GM19395 (cell line): ENCODE measurements at regions not wholly inside any gene's neighbourhood (a gene's known extent, or its start where the extent isn't known, plus 50 kb on each side); places are given as distances from the start of the nearest gene placed in this dataset.
"Not testable (repeated sequence)": the region's sequence is repeated elsewhere in the genome, so short reads cannot be mapped to it uniquely, and the experiment has no call there.

Source experiments
- ATAC-seq: cut with Tn5 transposase; IDR thresholded peaks from one replicate; pipeline ENCODE4 v1.9.1; 2021; ENCODE audit warnings: mild to moderate bottlenecking, moderate library complexity; ENCODE audit not compliant: unreplicated experiment

GRCh38 chr2:111552625-111553024 lies 331.4 kb downstream of the ANAPC1 start:
- not testable (repeated sequence) for ATAC-seq

DNA sequence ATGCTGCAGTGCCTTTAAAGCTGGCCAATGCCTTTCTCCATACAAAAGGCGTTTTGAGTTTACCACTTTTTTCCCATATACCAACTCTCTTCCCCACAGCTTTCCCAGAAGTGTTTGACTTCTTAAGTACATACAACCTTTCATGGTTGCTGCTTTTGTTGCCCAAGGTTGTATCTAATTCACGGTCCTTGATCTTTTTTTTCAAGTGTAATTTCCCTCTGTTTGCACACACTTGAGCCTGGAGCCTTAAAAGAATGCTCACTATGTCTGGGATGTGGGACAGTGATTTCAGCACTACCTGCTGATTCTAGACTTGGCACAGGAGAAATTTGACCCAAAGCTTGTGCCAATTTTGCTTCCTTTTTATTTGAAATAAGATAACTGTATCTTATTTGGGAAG lies 324.7 kb downstream of the ANAPC1 start:
- ATAC-seq: not testable (repeated sequence)

GRCh38 chr2:111559814-111560213 lies 324.2 kb downstream of the ANAPC1 start:
- not testable (repeated sequence) for ATAC-seq

GRCh38 chr2:111566068-111566467 lies 317.9 kb downstream of the ANAPC1 start:
- ATAC-seq: not testable (repeated sequence)

- not testable (repeated sequence) for ATAC-seq
These were observed 316.8 kb downstream of the ANAPC1 start for GRCh38 chr2:111567233-111567632.

- ATAC-seq: not testable (repeated sequence)
These were observed 314.4 kb downstream of the ANAPC1 start for GRCh38 chr2:111569356-111570199.

DNA sequence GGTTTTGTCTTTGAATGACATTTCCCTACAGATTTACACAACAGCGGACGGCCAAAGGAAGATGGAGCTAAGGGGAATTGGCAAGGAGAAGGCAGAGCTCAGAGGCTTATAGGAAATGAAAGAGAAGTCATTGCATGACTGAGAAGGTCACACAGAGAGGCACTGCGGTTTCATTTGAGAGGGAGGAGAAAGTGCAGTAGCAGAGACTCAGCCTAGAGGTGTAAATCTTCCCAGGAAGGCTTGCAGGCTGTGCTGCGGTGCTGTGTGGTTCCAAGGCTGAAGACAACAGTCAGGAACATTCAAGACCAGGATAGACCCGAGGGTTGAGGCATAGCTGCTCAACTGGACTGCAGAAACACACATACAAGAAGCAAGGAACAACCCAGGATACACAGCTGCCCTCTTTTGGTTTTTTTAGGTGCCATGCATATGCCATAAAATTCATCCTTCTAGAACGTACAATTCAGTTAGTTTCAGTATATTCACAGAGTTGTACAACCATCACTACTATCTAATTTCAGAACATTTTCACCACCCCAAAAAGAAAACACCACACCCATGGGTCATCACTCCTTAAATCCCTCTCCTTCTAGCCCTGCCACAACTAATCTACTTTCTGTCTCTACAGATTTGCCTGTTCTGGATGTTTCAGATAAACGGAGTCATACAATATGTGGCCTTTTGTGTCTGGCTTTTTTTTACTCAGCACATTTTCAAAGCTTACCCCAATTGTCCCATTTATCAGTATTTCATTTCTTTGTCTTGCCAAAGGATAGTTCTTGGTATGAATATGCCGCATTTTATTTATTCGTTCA lies 313.5 kb downstream of the ANAPC1 start:
- not testable (repeated sequence) for ATAC-seq

- ATAC-seq: not testable (repeated sequence)
These were observed 309.2 kb downstream of the ANAPC1 start for GRCh38 chr2:111574803-111575202.

GRCh38 chr2:111577154-111577885 lies 306.7 kb downstream of the ANAPC1 start:
- ATAC-seq: not testable (repeated sequence)

- ATAC-seq: not testable (repeated sequence)
These were observed 304.4 kb downstream of the ANAPC1 start for GRCh38 chr2:111579500-111580134.

- not testable (repeated sequence) for ATAC-seq
These were observed 303.4 kb downstream of the ANAPC1 start for GRCh38 chr2:111580616-111581015.

GRCh38 chr2:111582090-111582489 lies 301.9 kb downstream of the ANAPC1 start:
- ATAC-seq: not testable (repeated sequence)

DNA sequence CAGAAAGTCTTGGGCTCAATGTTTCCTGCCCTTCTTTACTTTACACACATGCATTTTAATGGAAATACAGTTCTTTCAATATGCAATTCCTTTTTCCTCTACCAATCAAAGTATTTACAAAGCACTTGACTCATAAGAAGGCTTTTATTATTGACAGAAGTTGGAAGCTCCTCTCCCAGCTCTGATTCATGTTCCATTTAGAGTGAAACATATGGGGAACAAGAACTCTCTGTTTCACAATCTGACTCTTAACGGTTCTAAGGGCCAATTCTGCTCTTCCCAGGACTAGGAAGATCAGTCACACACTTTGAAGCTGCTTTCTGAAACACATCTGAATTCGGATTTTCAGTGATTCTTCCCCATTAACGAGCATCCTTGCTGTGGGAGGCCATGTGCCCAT lies 300.5 kb downstream of the ANAPC1 start:
- ATAC-seq: not testable (repeated sequence)

- ATAC-seq: not testable (repeated sequence)
These were observed 299.5 kb downstream of the ANAPC1 start for GRCh38 chr2:111584540-111584939.

- ATAC-seq: not testable (repeated sequence)
These were observed 299.0 kb downstream of the ANAPC1 start for GRCh38 chr2:111584950-111585349.

DNA sequence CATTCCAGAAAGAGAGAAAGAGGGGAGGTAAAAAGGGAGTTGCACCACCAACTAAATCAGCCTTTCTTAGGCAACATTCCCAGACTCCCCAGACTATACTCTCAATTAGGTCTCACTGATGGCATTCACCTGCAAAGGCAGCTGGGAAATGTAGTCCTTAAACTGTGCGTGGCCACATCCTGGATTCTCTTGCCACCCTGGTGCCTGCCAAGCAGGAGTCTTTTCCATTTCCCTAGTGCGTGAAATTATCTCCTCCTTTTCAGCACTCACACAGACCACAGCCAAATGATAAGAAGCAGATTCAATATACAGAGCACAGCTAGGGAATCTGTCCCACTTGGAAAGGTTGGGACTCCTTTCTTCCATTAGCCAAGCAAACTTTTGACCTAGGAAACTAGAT lies 298.0 kb downstream of the ANAPC1 start:
- not testable (repeated sequence) for ATAC-seq

DNA sequence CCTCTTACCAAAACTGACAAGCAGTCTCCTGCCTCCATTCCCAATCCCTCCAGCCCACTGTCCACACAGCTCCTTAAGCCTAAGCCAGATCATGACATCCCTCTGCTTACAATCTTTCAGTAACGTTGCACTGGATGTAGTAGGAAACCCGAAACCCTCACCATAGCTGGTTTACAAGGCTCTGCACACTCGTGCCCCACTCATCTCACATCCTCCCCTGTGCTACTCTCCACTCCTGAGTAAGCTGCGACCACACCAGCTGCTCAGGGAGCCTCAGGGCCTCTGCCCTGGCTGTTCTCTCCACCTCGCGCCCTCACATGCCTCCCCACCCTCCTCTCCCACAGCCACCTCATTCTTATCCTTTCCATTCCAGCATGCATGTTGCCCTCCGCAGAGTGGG lies 288.9 kb downstream of the ANAPC1 start:
- not testable (repeated sequence) for ATAC-seq

DNA sequence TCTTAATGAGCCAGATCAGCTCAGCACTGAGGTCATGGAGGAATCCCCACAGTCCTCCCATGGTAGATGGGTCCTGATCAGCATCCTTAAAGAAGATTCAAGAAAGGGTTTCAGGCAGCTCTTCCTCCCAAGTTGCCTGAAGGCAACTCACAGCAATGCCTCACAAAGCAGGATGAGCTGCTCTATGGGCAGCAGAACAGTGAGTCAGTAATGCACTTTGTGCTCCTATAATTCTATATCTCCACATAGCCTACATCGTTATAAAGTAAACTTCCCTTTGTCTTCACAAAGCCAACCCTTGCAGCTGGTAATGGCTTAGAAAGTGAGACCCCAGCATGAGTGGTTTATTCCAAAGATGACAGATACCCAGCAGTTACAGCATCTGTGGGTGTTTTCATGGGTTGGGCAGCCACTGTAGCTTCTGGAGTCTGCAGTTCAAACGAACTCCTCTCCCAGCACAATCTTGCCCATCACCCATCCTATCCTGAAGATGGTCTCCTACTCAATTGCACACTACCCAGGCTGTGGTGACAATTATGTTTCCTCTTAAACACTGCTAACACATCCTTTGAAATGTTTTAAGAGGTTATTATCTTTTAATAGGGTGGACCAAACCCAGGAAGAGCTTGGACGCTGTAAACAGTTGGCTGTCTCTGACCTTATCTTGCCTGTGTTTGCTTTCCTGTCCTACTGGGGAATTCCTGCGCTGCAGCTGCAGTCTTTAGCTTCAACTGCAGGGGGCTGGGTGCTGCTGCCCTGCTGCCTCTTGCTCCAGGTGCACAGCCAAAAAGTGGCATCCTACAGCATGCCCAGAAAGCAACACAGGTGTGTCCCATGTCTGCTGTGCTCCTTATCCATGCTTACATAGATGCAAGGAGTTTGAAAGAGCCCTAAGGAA lies 286.9 kb downstream of the ANAPC1 start:
- ATAC-seq: not testable (repeated sequence)

- not testable (repeated sequence) for ATAC-seq
These were observed 285.0 kb downstream of the ANAPC1 start for GRCh38 chr2:111598944-111599343.
